Epithelial cell of proximal tubule (primary cell): ENCODE measurements at regions not wholly inside any gene's neighbourhood (a gene's known extent, or its start where the extent isn't known, plus 50 kb on each side); places are given as distances from the start of the nearest gene placed in this dataset.

Experiments used
- DNase-seq: peaks from one replicate; pipeline ENCODE4 v3.0.0-alpha.2; 2011; ENCODE audit warnings: low read depth
- H3K4me3 ChIP-seq: 2 replicates; pipeline ENCODE4 v1.5.1; 2011; ENCODE audit warnings: low read depth, mild to moderate bottlenecking, low read length
- CTCF ChIP-seq: conservative IDR thresholded peaks from 2 replicates; pipeline ENCODE4 v1.5.1; 2012; ENCODE audit warnings: low read depth, mild to moderate bottlenecking, low read length

- DNase-seq: no peak
- H3K4me3 ChIP-seq: no peak overlapping the region
- TF ChIP-seq CTCF: no peak
These were observed 114.4 kb upstream of the SLC45A1 start for GRCh38 chr1:8203551-8203950.

- peak overlapping the region; percentile 23 for H3K4me3 ChIP-seq
- TF ChIP-seq CTCF: no peak
- DNase-seq: no peak
These were observed 114.9 kb upstream of the SLC45A1 start for GRCh38 chr1:8203056-8203455.

GRCh38 chr1:8202182-8202905, 115.6 kb upstream of the SLC45A1 start:
- peak overlapping the region; percentile 23 for H3K4me3 ChIP-seq
- no peak for DNase-seq
- no peak for TF ChIP-seq CTCF

GRCh38 chr1:8201331-8201861, 116.5 kb upstream of the SLC45A1 start:
- no peak overlapping the region for H3K4me3 ChIP-seq
- no peak for DNase-seq
- no peak for TF ChIP-seq CTCF

GRCh38 chr1:8200317-8201115, 117.4 kb upstream of the SLC45A1 start:
- H3K4me3 ChIP-seq: no peak overlapping the region
- no peak for DNase-seq
- no peak for TF ChIP-seq CTCF

GRCh38 chr1:8198522-8198921, 119.4 kb upstream of the SLC45A1 start:
- TF ChIP-seq CTCF: no peak
- DNase-seq: no peak
- no peak overlapping the region for H3K4me3 ChIP-seq
